A549 (cell line): ENCODE measurements at regions not wholly inside any gene's neighbourhood (a gene's known extent, or its start where the extent isn't known, plus 50 kb on each side); places are given as distances from the start of the nearest gene placed in this dataset.

Experiments
- ATAC-seq, 2 experiments: fragments of 200-7000 bp in 1 of 2; fragments of >200 bp in 1 of 2; cut with Nextera tagmentation in 1 of 2; cut with Tn5 transposase in 1 of 2; 3 replicates each; pipeline versions ENCODE4 v1.8.0 to v1.9.1; 2018 to 2020; ENCODE audit warnings: mild to moderate bottlenecking in 1 of 2, moderate library complexity in 1 of 2
- CTCF ChIA-PET: fragments of 300-600 bp; sonication (Branson Sonifier 250); formaldehyde crosslinking; extraction: SDS; loops from one replicate; lab custom pipeline; 2021; ENCODE audit warnings: antibody characterized with exemption, inconsistent platforms; lab: Yijun Ruan, JAX
- POLR2A ChIA-PET: fragments of 350-600 bp; formaldehyde crosslinking; extraction: SDS; loops from one replicate; lab custom pipeline; 2021; ENCODE audit warnings: antibody characterized with exemption, inconsistent platforms; lab: Yijun Ruan, JAX
- DNase-seq, 2 experiments: peaks; one replicate each; pipeline versions ENCODE4 v3.0.0 to v3.0.0-alpha.2; 2011 to 2016; ENCODE audit warnings: low read depth in 1 of 2, low spot score in 1 of 2
- FAIRE-seq: peaks from 2 replicates; lab custom pipeline; 2011; peaks lifted over from hg19 to GRCh38; lab: Jason Lieb, UNC
- H3K27ac ChIP-seq, 2 experiments: fragments of >200 bp; sonication (Bioruptor Twin); formaldehyde crosslinking; 3 replicates each; pipeline ENCODE4 v1.5.1; 2016 to 2017
- H3K4me1 ChIP-seq: fragments of >200 bp; sonication (Bioruptor Twin); formaldehyde crosslinking; 3 replicates; pipeline ENCODE4 v1.6.1; 2016
- H3K4me2 ChIP-seq: fragments of >200 bp; sonication (Bioruptor Twin); formaldehyde crosslinking; 3 replicates; pipeline ENCODE4 v1.6.1; 2016
- H3K4me3 ChIP-seq: fragments of >200 bp; sonication (Bioruptor Twin); formaldehyde crosslinking; 3 replicates; pipeline ENCODE4 v1.5.1; 2016
- H3K9me3 ChIP-seq: fragments of >200 bp; sonication (Bioruptor Twin); formaldehyde crosslinking; 3 replicates; pipeline ENCODE4 v1.6.1; 2016
- CEBPB ChIP-seq, 2 experiments: fragments of >200 bp in 1 of 2; sonication (Bioruptor Twin) in 1 of 2; formaldehyde crosslinking in 1 of 2; IDR thresholded peaks; 2 replicates each; pipeline ENCODE4 v1.6.1; 2012 to 2016
- CHD4 ChIP-seq: fragments of 200-600 bp; sonication (generic); IDR thresholded peaks from 2 replicates; pipeline ENCODE4 v1.6.1; 2016; ENCODE audit warnings: antibody characterized with exemption, mild to moderate bottlenecking, borderline replicate concordance
- CTCF ChIP-seq: fragments of >200 bp; sonication (Bioruptor Twin); formaldehyde crosslinking; IDR thresholded peaks from 3 replicates; pipeline ENCODE4 v1.5.1; 2016
- EHMT2 ChIP-seq: fragments of 200-600 bp; sonication (generic); IDR thresholded peaks from 2 replicates; pipeline ENCODE4 v1.6.1; 2016; ENCODE audit warnings: antibody characterized with exemption, low read depth, mild to moderate bottlenecking, moderate library complexity
- EP300 ChIP-seq, 2 experiments: fragments of >200 bp; sonication (Bioruptor Twin); formaldehyde crosslinking; IDR thresholded peaks; 2 replicates in 1 of 2; 3 replicates in 1 of 2; pipeline ENCODE4 v1.6.1; 2016 to 2017
- FOSL2 ChIP-seq, 2 experiments: fragments of 450-650 bp in 1 of 2; fragments of >200 bp in 1 of 2; sonication (Bioruptor Twin) in 1 of 2; formaldehyde crosslinking; IDR thresholded peaks; 2 replicates each; pipeline versions ENCODE4 v1.5.0 to v1.6.1; 2016 to 2020; ENCODE audit warnings: mild to moderate bottlenecking in 1 of 2, moderate library complexity in 1 of 2
- FOXS1 ChIP-seq: fragments of 250-450 bp; sonication (Bioruptor Pico); IDR thresholded peaks from 2 replicates; pipeline ENCODE4 v1.5.0; 2020; ENCODE audit warnings: mild to moderate bottlenecking, moderate library complexity
- GATA3 ChIP-seq: IDR thresholded peaks from 2 replicates; pipeline ENCODE4 v1.6.1; 2012; ENCODE audit warnings: borderline replicate concordance
- HOXA7 ChIP-seq: fragments of 250-450 bp; sonication (Bioruptor Pico); IDR thresholded peaks from 2 replicates; pipeline ENCODE4 v1.5.0; 2020; ENCODE audit warnings: mild to moderate bottlenecking, moderate library complexity
- JUN ChIP-seq, 2 experiments: fragments of >200 bp; sonication (Bioruptor Twin); formaldehyde crosslinking; IDR thresholded peaks; 2 replicates in 1 of 2; 3 replicates in 1 of 2; pipeline ENCODE4 v1.6.1; 2016 to 2017
- JUNB ChIP-seq: fragments of >200 bp; sonication (Bioruptor Twin); formaldehyde crosslinking; IDR thresholded peaks from 2 replicates; pipeline ENCODE4 v1.6.1; 2016
- MAFK ChIP-seq: fragments of 450-650 bp; IDR thresholded peaks from 2 replicates; pipeline ENCODE4 v1.6.1; 2014; ENCODE audit not compliant: partially characterized antibody
- MYC ChIP-seq: IDR thresholded peaks from 2 replicates; pipeline ENCODE4 v1.6.1; 2012; ENCODE audit warnings: mild to moderate bottlenecking, inconsistent platforms, low read length, improper control_type of control experiment, borderline replicate concordance
- RAD21 ChIP-seq, 2 experiments: fragments of >200 bp in 1 of 2; sonication (Bioruptor Twin) in 1 of 2; formaldehyde crosslinking in 1 of 2; IDR thresholded peaks in 1 of 2; conservative IDR thresholded peaks in 1 of 2; 2 replicates in 1 of 2; 3 replicates in 1 of 2; pipeline ENCODE4 v1.6.1; 2012 to 2018; ENCODE audit warnings: inconsistent platforms in 1 of 2
- RARB ChIP-seq: fragments of 250-450 bp; sonication (Bioruptor Pico); IDR thresholded peaks from 2 replicates; pipeline ENCODE4 v1.8.0; 2021; ENCODE audit warnings: mild to moderate bottlenecking, moderate library complexity
- SMC3 ChIP-seq: fragments of >200 bp; sonication (Bioruptor Twin); formaldehyde crosslinking; IDR thresholded peaks from 3 replicates; pipeline ENCODE4 v1.6.1; 2018; ENCODE audit warnings: inconsistent platforms
- ZFP36 ChIP-seq: fragments of 450-650 bp; IDR thresholded peaks from 2 replicates; pipeline ENCODE4 v1.6.1; 2014; ENCODE audit warnings: borderline replicate concordance; ENCODE audit not compliant: partially characterized antibody
- WGBS: methylation state at CpG from one replicate; pipeline ENCODE4 v1.1.6; 2017; ENCODE audit errors: missing lambda C conversion rate; 5-methylcytosine and 5-hydroxymethylcytosine counted together
- TF ChIP-seq, protein P1 (sequence below): IDR thresholded peaks from 2 replicates; pipeline ENCODE4 v1.6.1; 2012
- TF ChIP-seq, protein P2 (sequence below): fragments of >200 bp; sonication (Bioruptor Twin); formaldehyde crosslinking; IDR thresholded peaks from 3 replicates; pipeline ENCODE4 v1.6.1; 2016

- TF ChIP-seq RARB (CRISPR knock-in tag) (no peak), ZFP36 (no peak), CEBPB (IDR thresholded peaks at IDR 0.05) (peak in 1 of 2 experiments; percentile 32; a peak in 1 of 4 replicates)
- TF ChIP-seq, all 56 proteins: peak for 1
- ATAC-seq (no peak), FAIRE-seq (no peak), DNase-seq (no peak)
- Histone ChIP-seq H3K4me3 (no peak overlapping the region), H3K4me2 (peak overlapping the region; percentile 75), H3K27ac (peak overlapping the region; percentile 79 to 94), H3K9me3 (peaks cover 37% of the 10 kb centered on the region), H3K4me1 (peaks cover 38% of the 10 kb centered on the region)
- CTCF ChIA-PET = interaction anchor here (1.3 to 14.4 kb wide), 4 partner anchors 9 to 402 kb away, joined by 3 to 596 read pairs (median 12); no protein-coding TSS in a partner anchor
- POLR2A ChIA-PET = interaction anchor here (1.4 to 2.6 kb wide), 2 partner anchors 57 to 61 kb away, joined by 5 to 17 read pairs; no protein-coding TSS in a partner anchor
- WGBS = 41% methylated on average over 2 of the region's 2 CpGs
Observed at GRCh38 chr11:56849852-56850251, 101.4 kb upstream of the OR9G4 start.

DNA sequence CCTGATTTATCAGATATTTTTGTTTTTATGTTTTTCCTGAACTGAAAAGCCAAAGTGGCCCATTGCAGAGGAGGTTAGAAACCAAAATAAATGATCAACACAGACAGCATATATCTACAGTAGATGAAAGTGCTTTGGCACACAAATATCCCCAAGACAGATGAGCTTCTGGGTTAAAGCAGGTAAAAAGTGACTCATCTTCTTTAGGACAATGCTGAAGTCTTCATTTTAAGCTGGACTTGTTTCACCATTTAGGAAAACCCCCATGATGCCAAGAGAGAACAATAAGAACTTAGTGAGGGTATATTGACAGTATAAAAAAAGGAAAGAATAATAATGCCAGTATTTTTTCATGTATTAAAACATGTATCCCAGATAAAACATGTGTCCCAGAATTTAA is 100.8 kb upstream of the OR9G4 start:
- Histone ChIP-seq H3K4me1 (peaks cover 38% of the 10 kb centered on the region), H3K4me2 (peak overlapping the region; percentile 75), H3K4me3 (peak overlapping the region; percentile 14; the same call in 1 of the 3 replicates), H3K9me3 (peaks cover 43% of the 10 kb centered on the region), H3K27ac (peak overlapping the region; percentile 88 to 94)
- ChIA-PET POLR2A (interaction anchor here (1.4 to 2.6 kb wide), 3 partner anchors 57 to 224 kb away, joined by 5 to 17 read pairs (median 11); no protein-coding TSS in a partner anchor), CTCF (interaction anchor here (1.0 to 14.4 kb wide), 5 partner anchors 9 to 428 kb away, joined by 3 to 596 read pairs (median 6); no protein-coding TSS in a partner anchor)
- ATAC-seq (peak in 1 of 2 experiments; percentile 44; a peak in 3 of 6 replicates), FAIRE-seq (peak; percentile 88), DNase-seq (peak; percentile 11 to 61)
- TF ChIP-seq JUNB (0 out of 2 replicates have a peak, but pooled peaks have one; percentile 20), MAFK (peak; percentile 10), RAD21 (conservative IDR thresholded peaks at IDR 0.05 in 1 of 2, IDR thresholded peaks at IDR 0.05 in 1 of 2) (peak in 1 of 2 experiments; percentile 1; a peak in 1 of 5 replicates), MYC (no peak), FOSL2 (IDR thresholded peaks at IDR 0.05) (no peak), FOSL2 (CRISPR knock-in tag; IDR thresholded peaks at IDR 0.05) (peak; percentile 83), EP300 (IDR thresholded peaks at IDR 0.05) (no peak)

- DNase-seq = peak; percentile 55 to 93
- FAIRE-seq = peak; percentile 68
- Histone ChIP-seq H3K27ac (peak overlapping the region; percentile 88 to 94), H3K9me3 (peaks cover 52% of the 10 kb centered on the region), H3K4me1 (peaks cover 38% of the 10 kb centered on the region), H3K4me3 (peak overlapping the region; percentile 14; the same call in 2 of the 3 replicates), H3K4me2 (peak overlapping the region; percentile 75)
- ChIA-PET POLR2A (interaction anchor here (1.0 to 2.6 kb wide), 4 partner anchors 58 to 401 kb away, joined by 3 to 17 read pairs (median 8); no protein-coding TSS in a partner anchor), CTCF (interaction anchor here (0.9 to 14.4 kb wide), 5 partner anchors 14 to 429 kb away, joined by 3 to 596 read pairs (median 3); no protein-coding TSS in a partner anchor)
- TF ChIP-seq EP300 (IDR thresholded peaks at IDR 0.05) (peak; percentile 76 to 86; a peak in 3 of 5 replicates), EHMT2 (no peak), HOXA7 (CRISPR knock-in tag) (no peak), FOXS1 (CRISPR knock-in tag) (no peak), JUNB (peak; percentile 48; the same call in 1 of the 2 replicates), SMC3 (peak; percentile 9; the same call in 1 of the 3 replicates), MAFK (peak; percentile 25), RAD21 (conservative IDR thresholded peaks at IDR 0.05 in 1 of 2, IDR thresholded peaks at IDR 0.05 in 1 of 2) (peak; percentile 28 to 47), JUN (IDR thresholded peaks at IDR 0.05) (peak; percentile 56 to 57; a peak in 2 of 5 replicates), CTCF (no peak), CHD4 (no peak), GATA3 (peak; percentile 89)
- TF ChIP-seq, protein P1, sequence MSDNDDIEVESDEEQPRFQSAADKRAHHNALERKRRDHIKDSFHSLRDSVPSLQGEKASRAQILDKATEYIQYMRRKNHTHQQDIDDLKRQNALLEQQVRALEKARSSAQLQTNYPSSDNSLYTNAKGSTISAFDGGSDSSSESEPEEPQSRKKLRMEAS = peak; percentile 80
- TF ChIP-seq, protein P2, sequence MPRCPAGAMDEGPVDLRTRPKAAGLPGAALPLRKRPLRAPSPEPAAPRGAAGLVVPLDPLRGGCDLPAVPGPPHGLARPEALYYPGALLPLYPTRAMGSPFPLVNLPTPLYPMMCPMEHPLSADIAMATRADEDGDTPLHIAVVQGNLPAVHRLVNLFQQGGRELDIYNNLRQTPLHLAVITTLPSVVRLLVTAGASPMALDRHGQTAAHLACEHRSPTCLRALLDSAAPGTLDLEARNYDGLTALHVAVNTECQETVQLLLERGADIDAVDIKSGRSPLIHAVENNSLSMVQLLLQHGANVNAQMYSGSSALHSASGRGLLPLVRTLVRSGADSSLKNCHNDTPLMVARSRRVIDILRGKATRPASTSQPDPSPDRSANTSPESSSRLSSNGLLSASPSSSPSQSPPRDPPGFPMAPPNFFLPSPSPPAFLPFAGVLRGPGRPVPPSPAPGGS = peak; percentile 62; the same call in 1 of the 3 replicates
- peak; percentile 90 to 93 for ATAC-seq
- whole genome bisulfite sequencing = 23% methylated on average over 8 of the region's 8 CpGs
Observed at GRCh38 chr11:56848141-56848809, 99.8 kb upstream of the OR9G4 start.
